ENCODE measurements at regions not wholly inside any gene's neighbourhood (a gene's known extent, or its start where the extent isn't known, plus 50 kb on each side); places are given as distances from the start of the nearest gene placed in this dataset.
"Not testable (repeated sequence)": the region's sequence is repeated elsewhere in the genome, so short reads cannot be mapped to it uniquely, and the experiment has no call there.

DNA sequence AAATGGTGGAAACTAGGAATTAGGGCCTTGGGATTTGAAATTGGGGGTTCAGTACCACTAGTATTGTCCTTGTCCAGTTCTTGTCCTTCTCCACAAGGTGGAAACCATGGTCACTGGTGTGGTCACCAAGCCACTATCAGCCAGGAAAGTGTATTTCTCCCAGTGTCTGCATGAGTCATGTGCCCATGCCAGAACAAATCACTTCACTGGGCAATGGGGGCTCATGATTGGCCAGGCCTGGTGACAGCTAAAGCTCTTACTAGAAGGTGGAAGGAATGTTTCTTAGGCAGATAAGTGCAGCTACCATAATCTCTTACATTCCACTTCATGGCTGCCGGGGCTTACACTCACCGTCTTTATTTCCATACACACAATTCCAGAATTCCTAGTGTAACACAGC is 124.8 kb upstream of the TACR1 start:
- DNase-seq, result no peak

DNA sequence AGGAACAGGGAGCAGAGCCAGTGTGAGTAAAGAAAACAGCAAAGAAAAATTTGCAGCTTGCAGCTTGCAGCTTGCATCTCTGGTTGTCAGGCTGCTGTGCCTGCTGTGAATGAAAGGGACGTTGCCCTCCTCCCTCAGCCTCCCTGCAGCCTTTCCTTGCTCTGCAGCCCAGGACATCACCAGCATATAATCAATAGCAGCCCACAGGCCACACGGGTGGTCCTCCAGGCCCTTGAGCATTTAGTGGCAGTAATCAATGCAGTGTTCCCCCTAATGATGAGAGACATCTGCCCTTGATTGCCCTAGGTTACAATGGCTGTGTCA is 122.2 kb upstream of the TACR1 start:
- no peak for DNase-seq

DNA sequence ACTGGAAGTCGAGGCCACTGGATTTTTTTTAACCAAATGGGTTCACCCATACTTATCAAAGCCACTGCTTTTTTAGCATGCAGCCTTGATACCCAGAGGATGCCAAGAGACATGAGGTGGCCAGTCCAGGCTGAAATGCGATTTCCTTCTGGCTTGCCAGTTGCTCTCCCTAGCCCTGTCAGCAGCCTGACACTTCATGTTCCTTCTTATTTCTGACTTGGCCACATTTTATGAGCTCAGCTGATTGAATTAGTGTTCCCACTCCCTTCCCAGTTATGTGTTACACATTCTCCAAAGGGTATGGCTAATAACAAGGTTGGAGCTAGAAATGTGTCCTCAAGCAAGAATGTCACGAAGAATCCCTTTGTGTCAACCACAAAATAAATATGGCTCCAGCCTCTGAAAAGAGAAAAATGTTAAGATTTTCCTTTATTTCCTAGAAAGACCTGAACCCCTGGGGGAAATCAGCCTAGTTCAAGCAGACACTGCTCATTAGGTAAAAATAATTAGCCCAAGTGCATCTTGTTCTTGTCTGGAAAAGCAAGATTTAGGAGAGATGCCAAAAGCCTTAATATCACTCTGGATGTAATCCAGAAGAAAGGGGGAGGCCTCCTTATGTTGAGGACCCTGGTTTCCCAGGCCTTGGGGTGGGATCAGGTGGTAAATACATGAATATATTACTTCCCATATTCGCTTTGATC is 121.7 kb upstream of the TACR1 start:
- no peak for DNase-seq

- DNase-seq, result no peak
Observed at GRCh38 chr2:75319951-75320350, 120.6 kb upstream of the TACR1 start.

GRCh38 chr2:75317802-75318201 is 118.5 kb upstream of the TACR1 start:
- no peak for DNase-seq

DNA sequence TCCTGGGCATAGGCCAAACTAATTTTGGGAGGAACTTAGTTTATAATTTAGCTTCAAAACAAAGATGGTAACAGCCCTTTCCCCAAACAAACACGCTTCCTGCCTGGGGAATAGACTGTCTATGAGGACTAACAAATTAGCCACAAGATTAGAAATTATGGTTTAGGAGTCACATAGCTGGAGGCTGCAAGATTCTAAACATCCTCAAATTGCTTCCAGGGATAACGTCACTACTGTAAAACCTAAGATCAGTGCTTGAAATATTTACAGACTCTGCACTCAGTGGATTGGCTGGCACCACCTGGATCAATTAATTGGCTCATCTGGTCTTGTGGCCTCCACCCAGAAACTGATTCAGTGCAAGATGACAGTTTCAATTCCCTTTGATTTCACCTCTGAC is 118.0 kb upstream of the TACR1 start:
- DNase-seq, result no peak

- no peak for DNase-seq
Observed at GRCh38 chr2:75315436-75315835, 116.1 kb upstream of the TACR1 start.

- DNase-seq, result no peak
Observed at GRCh38 chr2:75311993-75312392, 112.7 kb upstream of the TACR1 start.

GRCh38 chr2:75311521-75311920 is 112.2 kb upstream of the TACR1 start:
- no peak for DNase-seq

DNA sequence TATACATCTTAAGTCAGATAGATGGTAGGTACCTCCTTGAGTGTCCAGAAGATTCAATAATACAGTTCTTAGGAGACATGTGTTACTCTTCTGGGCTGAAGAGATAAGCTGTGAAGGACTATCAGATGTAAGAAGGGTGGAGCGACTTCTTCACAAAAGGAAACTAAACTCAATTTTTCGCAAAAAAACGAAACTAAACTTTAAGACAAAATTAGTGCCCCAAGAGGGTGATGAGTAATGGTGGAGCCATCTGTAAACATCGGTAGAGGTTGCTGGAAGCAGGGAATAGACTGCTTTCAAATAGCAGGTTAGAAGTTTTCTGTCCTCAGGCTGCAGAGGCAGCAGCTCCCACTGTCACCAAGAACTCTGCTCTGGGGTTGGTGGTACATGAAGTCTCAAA is 111.6 kb upstream of the TACR1 start:
- no peak for DNase-seq

DNA sequence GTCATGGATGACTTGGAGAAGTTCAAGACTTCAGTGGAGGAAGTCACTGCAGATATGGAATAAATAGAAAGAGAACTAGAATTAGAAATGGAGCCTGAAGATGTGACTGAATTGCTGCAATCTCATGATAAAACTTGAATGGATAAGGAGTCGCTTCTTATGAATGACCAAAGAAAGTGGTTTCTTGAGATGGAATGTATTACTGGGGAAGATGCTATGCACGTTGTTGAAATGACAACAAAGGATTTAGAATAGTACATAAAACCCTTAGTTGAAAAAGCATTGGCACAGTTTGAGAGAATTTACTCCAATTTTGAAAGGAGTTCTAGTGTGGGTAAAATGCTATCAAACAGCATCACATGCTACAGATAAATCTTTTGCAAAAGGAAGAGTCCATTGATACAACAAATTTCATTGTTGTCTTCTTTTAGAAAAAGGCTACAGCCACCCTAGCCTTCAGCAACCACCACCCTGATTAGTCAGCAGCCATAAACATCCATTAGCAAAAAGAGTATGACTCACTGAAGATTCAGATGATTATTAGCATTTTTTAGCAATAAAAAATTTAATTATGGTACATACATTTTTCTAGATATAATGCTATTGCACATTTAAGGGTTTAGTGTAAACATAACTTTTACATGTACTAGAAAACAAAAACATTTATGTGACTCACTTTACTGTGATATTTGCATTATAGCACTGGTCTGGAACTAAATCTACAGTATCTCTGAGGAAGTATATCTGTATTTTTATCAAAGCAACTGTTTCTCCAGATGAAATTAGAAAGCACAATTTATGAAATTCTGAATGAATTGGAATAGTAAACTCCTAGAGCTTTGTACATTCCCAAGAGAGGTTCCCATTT is 110.5 kb upstream of the TACR1 start:
- no peak for DNase-seq

- DNase-seq, result no peak
Observed at GRCh38 chr2:75303227-75303626, 103.9 kb upstream of the TACR1 start.

DNA sequence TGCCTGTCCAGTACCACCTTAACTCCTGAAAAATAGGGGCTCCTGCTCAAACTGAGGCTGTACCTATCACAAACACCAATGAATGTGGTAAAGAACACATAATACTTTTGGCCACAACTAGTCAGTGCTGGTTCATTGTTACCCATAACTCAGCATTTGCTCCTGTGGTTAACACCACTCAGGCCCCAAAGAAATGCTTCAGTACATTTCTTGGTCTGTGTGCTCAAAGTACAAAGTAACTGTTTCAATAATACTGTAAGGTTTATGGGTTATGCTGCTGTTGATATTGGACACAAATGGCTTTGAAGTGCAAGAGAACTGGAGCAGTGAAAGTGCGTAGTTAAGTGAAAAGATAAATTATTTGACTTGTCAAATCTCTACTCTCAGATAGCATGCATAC is 95.0 kb upstream of the TACR1 start:
- DNase-seq, result no peak

GRCh38 chr2:75292826-75293225 is 93.5 kb upstream of the TACR1 start:
- no peak for DNase-seq

DNA sequence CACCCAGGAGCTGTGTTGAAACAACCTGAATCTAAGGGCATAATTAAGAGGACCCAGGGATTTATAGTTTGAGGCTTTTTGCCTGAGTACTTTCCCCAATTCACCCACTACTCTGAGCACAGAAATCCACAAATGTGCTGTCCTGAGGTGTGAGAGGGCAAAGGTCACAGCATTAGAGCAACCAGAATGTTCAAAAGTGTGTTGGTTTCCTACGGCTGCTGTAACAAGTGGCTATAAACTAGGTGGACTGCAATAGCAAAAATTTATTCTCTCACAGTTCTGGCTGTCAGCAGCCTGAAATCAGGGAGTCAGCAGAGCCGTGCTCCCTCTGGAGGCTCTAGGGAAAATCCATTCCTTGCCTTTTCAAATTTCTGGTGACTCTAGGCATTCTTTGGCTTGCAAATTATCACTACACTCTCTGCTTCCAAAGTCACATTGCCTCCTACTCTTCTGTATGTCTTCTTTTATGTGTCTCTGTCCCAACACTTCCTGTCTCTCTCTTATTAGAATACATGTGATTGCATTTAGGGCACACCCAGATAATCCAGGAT is 91.4 kb upstream of the TACR1 start:
- DNase-seq, result no peak

DNA sequence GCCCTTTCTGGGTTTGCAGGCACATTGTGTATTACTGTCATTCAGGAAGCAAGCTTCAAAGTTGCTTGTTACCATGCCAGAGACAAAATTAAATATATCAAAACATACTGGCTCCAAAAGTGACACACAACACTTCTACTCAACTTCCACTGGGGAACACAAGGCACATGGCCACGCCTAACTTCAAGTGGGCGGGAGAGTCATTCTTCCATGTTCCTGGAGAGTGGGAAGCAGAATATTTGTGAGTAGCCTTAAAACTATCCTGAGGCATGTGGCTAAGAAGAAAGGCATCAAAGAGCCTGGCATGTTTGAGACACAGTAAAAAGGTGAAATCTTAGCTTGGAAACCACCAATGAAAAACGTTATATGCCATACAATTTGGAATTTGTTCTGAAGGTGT is 90.5 kb upstream of the TACR1 start:
- DNase-seq, result no peak

DNA sequence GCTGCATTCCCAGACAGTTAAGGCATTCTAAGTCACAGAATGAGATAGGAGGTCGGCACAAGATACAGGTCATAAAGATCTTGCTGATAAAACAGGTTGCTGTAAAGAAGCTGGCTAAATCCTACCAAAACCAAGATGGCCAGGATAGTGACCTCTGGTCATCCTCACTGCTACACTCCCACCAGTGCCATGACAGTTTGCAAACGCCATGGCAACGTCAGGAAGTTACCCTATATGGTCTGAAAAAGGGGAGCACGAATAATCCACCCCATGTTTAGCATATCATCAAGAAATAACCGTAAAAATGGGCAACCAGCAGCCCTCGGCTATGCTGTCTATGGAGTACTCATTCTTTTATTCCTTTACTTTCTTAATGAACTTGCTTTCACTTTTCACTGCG is 89.9 kb upstream of the TACR1 start:
- DNase-seq, result not testable (repeated sequence)

- no peak for DNase-seq
Observed at GRCh38 chr2:75288760-75289159, 89.4 kb upstream of the TACR1 start.

- no peak for DNase-seq
Observed at GRCh38 chr2:75287624-75288316, 88.5 kb upstream of the TACR1 start.

- DNase-seq, result no peak
Observed at GRCh38 chr2:75284345-75284744, 85.0 kb upstream of the TACR1 start.

GRCh38 chr2:75278821-75279379 is 79.6 kb upstream of the TACR1 start:
- no peak for DNase-seq

GRCh38 chr2:75278314-75278713 is 79.0 kb upstream of the TACR1 start:
- no peak for DNase-seq

DNA sequence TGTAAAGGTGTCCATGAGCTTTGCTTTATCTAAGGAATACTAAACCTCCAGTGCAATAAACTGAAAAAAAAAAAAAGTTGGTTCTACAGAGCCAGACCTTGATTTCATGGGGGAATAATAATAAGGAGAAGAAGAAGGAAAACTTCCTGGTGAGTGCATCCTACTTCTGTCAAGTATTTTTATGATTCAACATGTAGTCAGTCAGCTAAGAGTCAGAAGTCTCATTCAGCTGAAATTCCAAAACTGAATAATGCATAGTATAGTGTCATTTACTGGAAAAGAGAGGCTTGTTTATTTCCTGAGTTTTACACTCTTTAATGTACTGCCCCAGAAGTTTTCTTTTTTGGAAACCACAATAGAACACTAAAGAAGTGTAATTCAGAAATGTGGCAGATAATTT is 77.8 kb upstream of the TACR1 start:
- DNase-seq, result no peak
